Spleen (tissue), 11 donors: ENCODE measurements at regions not wholly inside any gene's neighbourhood (a gene's known extent, or its start where the extent isn't known, plus 50 kb on each side); places are given as distances from the start of the nearest gene placed in this dataset.

Source experiments
- DNase-seq: peaks from one replicate; pipeline ENCODE4 v3.0.0-alpha.2; 2020
- H3K27ac ChIP-seq, 8 donors: fragments of 200-600 bp; sonication (generic) in 7 of 8; 1 replicate in 4 of 8; 2 replicates in 4 of 8; pipeline versions ENCODE4 v1.5.0 to v1.8.0; 2016 to 2021; ENCODE audit warnings: inconsistent platforms in 4 of 8, mild to moderate bottlenecking in 4 of 8, moderate library complexity in 1 of 8
- H3K27me3 ChIP-seq, 7 donors: fragments of 200-600 bp; sonication (generic) in 6 of 7; replicated peaks in 1 of 7; 1 replicate in 4 of 7; 2 replicates in 3 of 7; pipeline versions ENCODE4 v1.5.0 to v1.8.0; 2016 to 2021; ENCODE audit warnings: inconsistent platforms in 3 of 7, mild to moderate bottlenecking in 1 of 7
- H3K36me3 ChIP-seq, 6 donors: fragments of 200-600 bp; sonication (generic) in 5 of 6; 1 replicate in 4 of 6; 2 replicates in 2 of 6; pipeline versions ENCODE4 v1.5.0 to v1.8.0; 2016 to 2021; ENCODE audit warnings: inconsistent platforms in 2 of 6
- H3K4me1 ChIP-seq, 6 donors: fragments of 200-600 bp; sonication (generic) in 5 of 6; 1 replicate in 3 of 6; 2 replicates in 3 of 6; pipeline versions ENCODE4 v1.5.0 to v1.8.0; 2016 to 2021; ENCODE audit warnings: inconsistent platforms in 3 of 6
- H3K4me3 ChIP-seq, 8 donors: fragments of 200-600 bp; sonication (generic) in 7 of 8; 1 replicate in 4 of 8; 2 replicates in 4 of 8; pipeline versions ENCODE4 v1.5.0 to v1.8.0; 2016 to 2021; ENCODE audit warnings: inconsistent platforms in 4 of 8, mild to moderate bottlenecking in 4 of 8, moderate library complexity in 2 of 8
- H3K9me3 ChIP-seq, 8 donors: fragments of 200-600 bp; sonication (generic) in 7 of 8; 1 replicate in 4 of 8; 2 replicates in 4 of 8; pipeline versions ENCODE4 v1.5.0 to v1.8.0; 2016 to 2021; ENCODE audit warnings: inconsistent platforms in 4 of 8
- CTCF ChIP-seq, 11 experiments: fragments of 200-600 bp in 7 of 11; fragments of 450-650 bp in 4 of 11; sonication (generic) in 4 of 11; IDR thresholded peaks in 8 of 11; conservative IDR thresholded peaks in 3 of 11; 1 replicate in 7 of 11; 2 replicates in 4 of 11; pipeline versions ENCODE4 v1.4.0 to v1.8.0; 2016 to 2021; ENCODE audit warnings: antibody characterized with exemption in 11 of 11, inconsistent platforms in 4 of 11, mild to moderate bottlenecking in 1 of 11
- POLR2A ChIP-seq, 3 donors: fragments of 450-650 bp; IDR thresholded peaks; one replicate each; pipeline ENCODE4 v1.5.1; 2017; ENCODE audit warnings: antibody characterized with exemption in 3 of 3, mild to moderate bottlenecking in 1 of 3
- POLR2AphosphoS5 ChIP-seq, 3 donors: sonication (generic); formaldehyde crosslinking; IDR thresholded peaks; one replicate each; pipeline ENCODE4 v1.5.1; 2017; ENCODE audit warnings: antibody characterized with exemption in 3 of 3
- WGBS, 5 donors: extraction: QIAGEN DNeasy Blood & Tissue Kit in 3 of 5; methylation state at CpG; one replicate each; pipeline versions ENCODE4 v1.1.5 to v1.1.7; 2013 to 2018; 5-methylcytosine and 5-hydroxymethylcytosine counted together
- intact Hi-C: fragments of 100-400 bp; cut with DNase I; formaldehyde crosslinking; loops from one replicate; pipeline ENCODE4 v1.15.0; 2023; ENCODE audit warnings: low total_unique reads
- donor health status: healthy with polysubstance abuse.
- donor health status: DM: no; HTN: no; CAD: no; lungs with moderate emphysema.
- donor health status: DM: no; HTN: no; CAD: no.
- donor health status: Bipolar disorder and iron deficiency.
- donor health status: healthy.
- donor health status: DM: no; HTN: no; CAD: no.
- donor health status: DM: yes; HTN: yes; CAD: no.

GRCh38 chrX:40385256-40385655, 195.5 kb upstream of the ATP6AP2 start:
- Histone ChIP-seq H3K9me3 (no peaks in the 10 kb centered on the region), H3K36me3 (no peaks in the 10 kb centered on the region), H3K4me3 (no peak overlapping the region), H3K4me1 (peaks cover 0 to 7% (median 0%) of the 10 kb centered on the region in 6 donors), H3K27me3 (no peaks in the 10 kb centered on the region), H3K27ac (peak overlapping the region in 6 of 8 donors; percentile 9 to 78 (median 66))
- WGBS, 5 donors: 51 to 72% (median 62%) methylated on average over 9 to 10 of the region's 10 CpGs
- DNase-seq: no peak
- intact Hi-C loops: no loop called here
- TF ChIP-seq POLR2A (IDR thresholded peaks at IDR 0.05) (no peak), CTCF (IDR thresholded peaks at IDR 0.05 in 8 of 11, conservative IDR thresholded peaks at IDR 0.05 in 3 of 11) (no peak), POLR2AphosphoS5 (IDR thresholded peaks at IDR 0.05) (no peak)

GRCh38 chrX:40383969-40384368, 196.8 kb upstream of the ATP6AP2 start:
- Histone ChIP-seq H3K27ac (no peak overlapping the region), H3K27me3 (no peaks in the 10 kb centered on the region), H3K9me3 (no peaks in the 10 kb centered on the region), H3K4me3 (no peak overlapping the region), H3K4me1 (peaks cover 0 to 7% (median 0%) of the 10 kb centered on the region in 6 donors), H3K36me3 (no peaks in the 10 kb centered on the region)
- 62 to 85% (median 74%) methylated on average over 4 of the region's 4 CpGs; no CpG with 5 or more reads in 1 of the 5 donors for WGBS, 5 donors
- no peak for DNase-seq
- no peak for TF ChIP-seq CTCF (IDR thresholded peaks at IDR 0.05 in 8 of 11, conservative IDR thresholded peaks at IDR 0.05 in 3 of 11)
- TF ChIP-seq POLR2AphosphoS5 (IDR thresholded peaks at IDR 0.05): no peak
- TF ChIP-seq POLR2A (IDR thresholded peaks at IDR 0.05): no peak
- intact Hi-C loops: no loop called here

- H3K36me3 ChIP-seq: no peaks in the 10 kb centered on the region
- no peak for DNase-seq
These were observed 197.4 kb upstream of the ATP6AP2 start for GRCh38 chrX:40383360-40383759.

More at GRCh38 chrX:40383360-40383759, 197.4 kb upstream of the ATP6AP2 start:
- no peaks in the 10 kb centered on the region for H3K9me3 ChIP-seq
- intact Hi-C loops: no loop called here
- TF ChIP-seq CTCF (IDR thresholded peaks at IDR 0.05 in 8 of 11, conservative IDR thresholded peaks at IDR 0.05 in 3 of 11) (no peak), POLR2A (IDR thresholded peaks at IDR 0.05) (no peak), POLR2AphosphoS5 (IDR thresholded peaks at IDR 0.05) (no peak)
- H3K4me3 ChIP-seq: no peak overlapping the region
- peaks cover 0 to 7% (median 0%) of the 10 kb centered on the region in 6 donors for H3K4me1 ChIP-seq
- WGBS, 5 donors: 50 to 81% (median 63%) methylated on average over 6 of the region's 6 CpGs
- no peaks in the 10 kb centered on the region for H3K27me3 ChIP-seq
- H3K27ac ChIP-seq: no peak overlapping the region
